LNCAP (cell line): ENCODE measurements at regions not wholly inside any gene's neighbourhood (a gene's known extent, or its start where the extent isn't known, plus 50 kb on each side); places are given as distances from the start of the nearest gene placed in this dataset.

ENCODE experiments used
- TF ChIP-seq, protein P1 (sequence below): fragments of 450-650 bp; IDR thresholded peaks from 2 replicates; pipeline ENCODE4 v1.5.1; 2017; ENCODE audit warnings: mild to moderate bottlenecking

GRCh38 chr11:122317305-122317704 lies 201.3 kb upstream of the BLID start:
- TF ChIP-seq, protein P1, sequence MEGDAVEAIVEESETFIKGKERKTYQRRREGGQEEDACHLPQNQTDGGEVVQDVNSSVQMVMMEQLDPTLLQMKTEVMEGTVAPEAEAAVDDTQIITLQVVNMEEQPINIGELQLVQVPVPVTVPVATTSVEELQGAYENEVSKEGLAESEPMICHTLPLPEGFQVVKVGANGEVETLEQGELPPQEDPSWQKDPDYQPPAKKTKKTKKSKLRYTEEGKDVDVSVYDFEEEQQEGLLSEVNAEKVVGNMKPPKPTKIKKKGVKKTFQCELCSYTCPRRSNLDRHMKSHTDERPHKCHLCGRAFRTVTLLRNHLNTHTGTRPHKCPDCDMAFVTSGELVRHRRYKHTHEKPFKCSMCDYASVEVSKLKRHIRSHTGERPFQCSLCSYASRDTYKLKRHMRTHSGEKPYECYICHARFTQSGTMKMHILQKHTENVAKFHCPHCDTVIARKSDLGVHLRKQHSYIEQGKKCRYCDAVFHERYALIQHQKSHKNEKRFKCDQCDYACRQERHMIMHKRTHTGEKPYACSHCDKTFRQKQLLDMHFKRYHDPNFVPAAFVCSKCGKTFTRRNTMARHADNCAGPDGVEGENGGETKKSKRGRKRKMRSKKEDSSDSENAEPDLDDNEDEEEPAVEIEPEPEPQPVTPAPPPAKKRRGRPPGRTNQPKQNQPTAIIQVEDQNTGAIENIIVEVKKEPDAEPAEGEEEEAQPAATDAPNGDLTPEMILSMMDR: no peak

- TF ChIP-seq, protein P1: no peak
Observed at GRCh38 chr11:122313581-122313980, 197.6 kb upstream of the BLID start.

- TF ChIP-seq, protein P1: no peak
Observed at GRCh38 chr11:122311216-122311755, 195.3 kb upstream of the BLID start.

DNA sequence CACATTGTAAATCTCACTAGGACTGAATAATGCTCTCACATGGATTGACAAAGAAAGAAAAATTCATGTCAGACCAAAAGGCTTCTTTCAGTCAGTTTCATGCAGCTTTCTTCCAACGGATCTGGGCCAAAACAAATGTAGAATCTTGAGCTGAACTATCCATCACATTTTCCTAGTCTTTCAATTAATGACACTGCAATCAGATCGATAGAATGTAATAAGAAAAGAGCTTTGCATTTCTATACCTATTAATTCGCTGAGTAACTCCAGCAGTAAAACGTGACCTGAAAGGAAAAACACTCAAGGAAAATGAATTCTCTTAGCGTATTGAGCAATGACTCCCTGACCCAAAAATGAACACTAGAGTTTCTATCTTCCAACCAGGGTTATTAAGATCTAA lies 194.8 kb upstream of the BLID start:
- TF ChIP-seq, protein P1: no peak

GRCh38 chr11:122309262-122309925 lies 193.4 kb upstream of the BLID start:
- TF ChIP-seq, protein P1: no peak

DNA sequence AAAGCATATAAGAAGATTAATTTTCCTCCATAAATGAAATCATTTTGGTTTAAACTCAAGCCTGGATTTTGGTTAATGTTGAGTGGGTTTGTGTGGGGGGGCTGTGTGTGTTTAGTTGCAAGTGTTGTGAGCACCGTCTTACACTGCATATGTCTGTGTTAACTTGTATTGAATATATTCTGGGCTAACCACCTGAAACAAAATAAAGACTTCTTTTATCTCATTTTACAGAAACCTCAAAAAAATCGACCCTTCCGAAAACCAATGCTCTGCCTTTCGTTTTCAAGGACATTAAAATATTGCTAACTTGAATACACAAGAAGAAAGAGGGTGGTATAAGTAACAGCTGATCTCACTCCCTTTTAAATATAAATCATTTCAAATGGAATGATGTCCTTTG lies 192.2 kb upstream of the BLID start:
- TF ChIP-seq, protein P1: no peak

- TF ChIP-seq, protein P1: no peak
Observed at GRCh38 chr11:122307476-122308035, 191.5 kb upstream of the BLID start.
